ENCODE measurements at regions not wholly inside any gene's neighbourhood (a gene's known extent, or its start where the extent isn't known, plus 50 kb on each side); places are given as distances from the start of the nearest gene placed in this dataset.

- TF ChIP-seq, protein P1, sequence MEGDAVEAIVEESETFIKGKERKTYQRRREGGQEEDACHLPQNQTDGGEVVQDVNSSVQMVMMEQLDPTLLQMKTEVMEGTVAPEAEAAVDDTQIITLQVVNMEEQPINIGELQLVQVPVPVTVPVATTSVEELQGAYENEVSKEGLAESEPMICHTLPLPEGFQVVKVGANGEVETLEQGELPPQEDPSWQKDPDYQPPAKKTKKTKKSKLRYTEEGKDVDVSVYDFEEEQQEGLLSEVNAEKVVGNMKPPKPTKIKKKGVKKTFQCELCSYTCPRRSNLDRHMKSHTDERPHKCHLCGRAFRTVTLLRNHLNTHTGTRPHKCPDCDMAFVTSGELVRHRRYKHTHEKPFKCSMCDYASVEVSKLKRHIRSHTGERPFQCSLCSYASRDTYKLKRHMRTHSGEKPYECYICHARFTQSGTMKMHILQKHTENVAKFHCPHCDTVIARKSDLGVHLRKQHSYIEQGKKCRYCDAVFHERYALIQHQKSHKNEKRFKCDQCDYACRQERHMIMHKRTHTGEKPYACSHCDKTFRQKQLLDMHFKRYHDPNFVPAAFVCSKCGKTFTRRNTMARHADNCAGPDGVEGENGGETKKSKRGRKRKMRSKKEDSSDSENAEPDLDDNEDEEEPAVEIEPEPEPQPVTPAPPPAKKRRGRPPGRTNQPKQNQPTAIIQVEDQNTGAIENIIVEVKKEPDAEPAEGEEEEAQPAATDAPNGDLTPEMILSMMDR (IDR thresholded peaks at IDR 0.05) = no peak
- TF ChIP-seq POLR2A (IDR thresholded peaks at IDR 0.05) = no peak
Measured at GRCh38 chr6:149194820-149195558, 122.5 kb upstream of the TAB2 start.

Measured in adrenal gland (tissue), 5 donors.